ENCODE measurements at regions not wholly inside any gene's neighbourhood (a gene's known extent, or its start where the extent isn't known, plus 50 kb on each side); places are given as distances from the start of the nearest gene placed in this dataset.

DNA sequence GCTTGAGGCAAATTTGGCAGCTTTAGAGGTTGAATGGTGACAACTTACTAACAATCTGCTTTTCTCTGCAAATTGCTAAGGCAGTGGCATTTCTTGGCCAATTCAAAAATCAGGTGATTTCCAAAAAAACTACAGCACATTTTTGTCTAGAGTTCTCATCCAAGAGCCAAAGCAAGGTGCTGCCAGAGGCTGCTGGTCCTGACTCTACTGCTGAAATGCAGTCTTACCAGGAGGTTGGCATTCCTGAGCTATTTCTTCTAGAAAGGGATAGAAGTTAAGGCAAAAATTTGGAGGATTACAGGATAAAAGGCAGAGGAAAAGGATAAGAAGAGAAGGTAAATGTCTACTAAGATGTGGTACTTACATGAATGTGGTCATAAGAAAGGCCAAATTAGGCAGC, 75.6 kb downstream of the COX18 start:
- Histone ChIP-seq H3K36me3 (ENCODE audit: control insufficient read depth, low read length) (no peaks in the 10 kb centered on the region), H3K79me2 (ENCODE audit: control insufficient read depth, low read length) (no peaks in the 10 kb centered on the region), H3K4me2 (ENCODE audit: low read length) (no peak overlapping the region), H4K20me1 (ENCODE audit: control insufficient read depth, insufficient read depth, low read depth, low read length) (no peaks in the 10 kb centered on the region), H3K9me3 (ENCODE audit: control insufficient read depth, insufficient read depth, low read length) (no peaks in the 10 kb centered on the region), H3K27ac (ENCODE audit: low read depth, low read length) (no peak overlapping the region), H3K4me1 (ENCODE audit: control insufficient read depth, low read length) (no peaks in the 10 kb centered on the region), H3K27me3 (ENCODE audit: control insufficient read depth, low read length) (0 out of 2 replicates have a peak, but pooled peaks cover 2% of the 10 kb centered on the region), H3K4me3 (ENCODE audit: low read length) (no peak overlapping the region), H3K9me2 (replicated peaks; ENCODE audit: control insufficient read depth, low read length) (no peaks in the 10 kb centered on the region), H3F3A (ENCODE audit: control insufficient read depth, insufficient read depth) (no peaks in the 10 kb centered on the region)
- TF ChIP-seq CTCF (IDR thresholded peaks at IDR 0.05; ENCODE audit: low read depth, low read length, poor library complexity, severe bottlenecking) (no peak), EZH2phosphoT487 (IDR thresholded peaks at IDR 0.05; ENCODE audit: borderline replicate concordance, low read length) (no peak)

- no peaks in the 10 kb centered on the region for H3K79me2 ChIP-seq (ENCODE audit: control insufficient read depth, low read length)
- no peaks in the 10 kb centered on the region for H3K36me3 ChIP-seq (ENCODE audit: control insufficient read depth, low read length)
- H3K4me1 ChIP-seq (ENCODE audit: control insufficient read depth, low read length): no peaks in the 10 kb centered on the region
- no peaks in the 10 kb centered on the region for H3F3A ChIP-seq (ENCODE audit: control insufficient read depth, insufficient read depth)
- H3K4me3 ChIP-seq (ENCODE audit: low read length): no peak overlapping the region
- 0 out of 2 replicates have a peak, but pooled peaks cover 2% of the 10 kb centered on the region for H3K27me3 ChIP-seq (ENCODE audit: control insufficient read depth, low read length)
- TF ChIP-seq EZH2phosphoT487 (IDR thresholded peaks at IDR 0.05; ENCODE audit: borderline replicate concordance, low read length) (no peak), CTCF (IDR thresholded peaks at IDR 0.05; ENCODE audit: low read depth, low read length, poor library complexity, severe bottlenecking) (no peak)
- H3K27ac ChIP-seq (ENCODE audit: low read depth, low read length): no peak overlapping the region
- H4K20me1 ChIP-seq (ENCODE audit: control insufficient read depth, insufficient read depth, low read depth, low read length): no peaks in the 10 kb centered on the region
- no peaks in the 10 kb centered on the region for H3K9me2 ChIP-seq (replicated peaks; ENCODE audit: control insufficient read depth, low read length)
- H3K4me2 ChIP-seq (ENCODE audit: low read length): no peak overlapping the region
- H3K9me3 ChIP-seq (ENCODE audit: control insufficient read depth, insufficient read depth, low read length): no peaks in the 10 kb centered on the region
Observed at GRCh38 chr4:72991873-72992272, 77.6 kb downstream of the COX18 start.

DNA sequence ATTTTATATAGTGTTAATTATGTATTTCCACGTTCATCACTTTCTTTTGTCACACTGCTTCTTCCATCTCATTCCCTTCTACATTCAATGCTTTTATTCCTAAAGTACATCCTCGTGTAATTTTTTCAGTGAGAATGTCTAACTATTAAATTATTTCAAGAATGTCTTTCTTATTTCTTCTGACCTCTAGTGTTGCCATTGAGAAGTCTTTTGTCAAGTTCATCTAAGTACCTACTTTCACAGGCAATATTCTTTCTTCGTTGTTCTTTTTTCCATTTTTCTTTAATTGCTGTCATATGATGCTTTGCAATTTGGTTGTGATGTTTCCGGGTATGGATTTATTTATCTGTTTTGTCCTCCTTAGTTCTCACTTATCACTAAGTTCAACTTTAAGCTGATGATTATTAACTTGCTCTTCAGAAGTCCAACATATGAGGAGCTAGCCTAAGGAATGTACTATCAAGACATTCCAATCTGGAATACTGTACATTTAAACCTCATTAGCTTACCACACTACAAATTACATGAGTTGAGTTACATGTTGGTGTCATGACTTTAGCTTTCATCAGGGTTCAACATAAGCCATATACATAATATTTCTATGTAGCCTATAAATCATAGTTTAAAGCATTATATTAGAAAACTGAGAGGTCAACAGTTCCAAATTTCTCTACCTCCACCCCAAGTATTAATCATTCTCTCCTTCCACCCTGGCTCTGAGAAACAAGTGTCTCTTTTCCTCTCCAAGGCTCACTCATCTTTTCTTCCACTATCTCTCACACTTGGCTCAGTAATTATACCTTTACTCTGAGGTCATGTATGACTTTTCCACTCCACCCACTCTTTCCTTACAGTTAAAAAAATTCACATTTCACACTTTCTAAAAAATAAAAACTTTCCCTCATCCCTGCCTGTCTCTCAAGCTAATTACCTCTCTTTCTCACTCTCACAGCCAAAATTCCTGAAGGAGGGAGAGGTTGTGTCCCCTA, 81.5 kb downstream of the COX18 start:
- Histone ChIP-seq H3K4me2 (ENCODE audit: low read length) (no peak overlapping the region), H3K9me2 (replicated peaks; ENCODE audit: control insufficient read depth, low read length) (no peaks in the 10 kb centered on the region), H3K4me3 (ENCODE audit: low read length) (no peak overlapping the region), H3K79me2 (ENCODE audit: control insufficient read depth, low read length) (no peaks in the 10 kb centered on the region), H3K4me1 (ENCODE audit: control insufficient read depth, low read length) (no peaks in the 10 kb centered on the region), H3F3A (ENCODE audit: control insufficient read depth, insufficient read depth) (no peaks in the 10 kb centered on the region), H3K27me3 (ENCODE audit: control insufficient read depth, low read length) (0 out of 2 replicates have a peak, but pooled peaks cover 2% of the 10 kb centered on the region), H3K36me3 (ENCODE audit: control insufficient read depth, low read length) (no peaks in the 10 kb centered on the region), H3K27ac (ENCODE audit: low read depth, low read length) (no peak overlapping the region), H4K20me1 (ENCODE audit: control insufficient read depth, insufficient read depth, low read depth, low read length) (no peaks in the 10 kb centered on the region), H3K9me3 (ENCODE audit: control insufficient read depth, insufficient read depth, low read length) (no peaks in the 10 kb centered on the region)
- no peak for TF ChIP-seq CTCF (IDR thresholded peaks at IDR 0.05; ENCODE audit: low read depth, low read length, poor library complexity, severe bottlenecking)
